AG04450 (cell line): ENCODE measurements at regions not wholly inside any gene's neighbourhood (a gene's known extent, or its start where the extent isn't known, plus 50 kb on each side); places are given as distances from the start of the nearest gene placed in this dataset.

ENCODE experiments used
- CTCF ChIA-PET: fragments of 300-600, 350-600 bp; formaldehyde crosslinking; extraction: SDS; loops from one replicate; lab custom pipeline; 2022; ENCODE audit warnings: antibody characterized with exemption, inconsistent platforms; lab: Charles Lee
- POLR2A ChIA-PET: fragments of 350-600 bp; formaldehyde crosslinking; extraction: SDS; loops from one replicate; lab custom pipeline; 2021; ENCODE audit warnings: antibody characterized with exemption, inconsistent platforms; lab: Yijun Ruan, JAX
- DNase-seq: peaks from one replicate; pipeline ENCODE4 v3.0.0-alpha.2; 2011; ENCODE audit warnings: low read depth, low spot score
- H3K27ac ChIP-seq: one replicate; pipeline ENCODE4 v1.5.1; 2012; ENCODE audit warnings: low read depth, low read length, control low read depth
- H3K27me3 ChIP-seq: one replicate; pipeline ENCODE4 v1.6.0; 2012; ENCODE audit warnings: low read length; ENCODE audit not compliant: control insufficient read depth, insufficient read depth
- H3K4me3 ChIP-seq: 2 replicates; pipeline ENCODE4 v1.5.1; 2011; ENCODE audit warnings: mild to moderate bottlenecking, low read depth, low read length, control low read depth
- H3K9me3 ChIP-seq: 2 replicates; pipeline ENCODE4 v1.5.1; 2012; ENCODE audit warnings: low read length; ENCODE audit not compliant: control insufficient read depth, insufficient read depth
- TF ChIP-seq, protein P1 (sequence below): IDR thresholded peaks from 2 replicates; pipeline ENCODE4 v1.5.1; 2011; ENCODE audit warnings: low read depth, low read length, control low read depth, inconsistent platforms

DNA sequence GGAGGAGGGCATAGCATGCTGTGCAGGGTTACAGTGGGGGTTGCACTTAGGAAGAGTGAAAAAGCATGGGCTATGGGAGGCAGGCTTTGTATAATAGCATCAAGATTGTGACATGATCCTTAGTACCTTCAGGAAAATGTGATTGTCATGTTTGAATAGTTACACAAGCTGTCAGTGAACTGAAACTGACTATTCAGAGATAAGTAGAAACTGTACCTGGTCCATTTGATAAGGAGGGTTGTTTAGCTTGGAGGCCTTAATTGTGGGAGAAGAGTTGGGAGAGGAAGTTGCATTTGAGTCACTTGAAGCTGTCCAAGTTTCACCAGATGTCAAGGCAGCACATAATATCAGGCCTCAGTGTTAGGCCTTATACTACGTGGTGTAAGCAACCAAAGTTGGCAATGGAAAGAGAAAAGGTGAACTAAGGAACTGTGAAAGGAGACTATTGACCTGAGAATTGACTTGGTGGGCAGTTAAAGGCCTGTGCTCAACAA is 85.0 kb downstream of the TEX13C start:
- no peak for DNase-seq
- H3K27me3 ChIP-seq: no peaks in the 10 kb centered on the region
- H3K27ac ChIP-seq: no peak overlapping the region
- ChIA-PET CTCF (no interaction called here), POLR2A (no interaction called here)
- H3K9me3 ChIP-seq: no peaks in the 10 kb centered on the region; the same call in 1 of the 2 replicates
- TF ChIP-seq, protein P1, sequence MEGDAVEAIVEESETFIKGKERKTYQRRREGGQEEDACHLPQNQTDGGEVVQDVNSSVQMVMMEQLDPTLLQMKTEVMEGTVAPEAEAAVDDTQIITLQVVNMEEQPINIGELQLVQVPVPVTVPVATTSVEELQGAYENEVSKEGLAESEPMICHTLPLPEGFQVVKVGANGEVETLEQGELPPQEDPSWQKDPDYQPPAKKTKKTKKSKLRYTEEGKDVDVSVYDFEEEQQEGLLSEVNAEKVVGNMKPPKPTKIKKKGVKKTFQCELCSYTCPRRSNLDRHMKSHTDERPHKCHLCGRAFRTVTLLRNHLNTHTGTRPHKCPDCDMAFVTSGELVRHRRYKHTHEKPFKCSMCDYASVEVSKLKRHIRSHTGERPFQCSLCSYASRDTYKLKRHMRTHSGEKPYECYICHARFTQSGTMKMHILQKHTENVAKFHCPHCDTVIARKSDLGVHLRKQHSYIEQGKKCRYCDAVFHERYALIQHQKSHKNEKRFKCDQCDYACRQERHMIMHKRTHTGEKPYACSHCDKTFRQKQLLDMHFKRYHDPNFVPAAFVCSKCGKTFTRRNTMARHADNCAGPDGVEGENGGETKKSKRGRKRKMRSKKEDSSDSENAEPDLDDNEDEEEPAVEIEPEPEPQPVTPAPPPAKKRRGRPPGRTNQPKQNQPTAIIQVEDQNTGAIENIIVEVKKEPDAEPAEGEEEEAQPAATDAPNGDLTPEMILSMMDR: no peak
- H3K4me3 ChIP-seq: no peak overlapping the region

- Histone ChIP-seq H3K27me3 (no peaks in the 10 kb centered on the region), H3K9me3 (no peaks in the 10 kb centered on the region), H3K27ac (no peak overlapping the region), H3K4me3 (no peak overlapping the region)
- DNase-seq: no peak
- ChIA-PET POLR2A (no interaction called here), CTCF (no interaction called here)
- TF ChIP-seq, protein P1: no peak
Observed at GRCh38 chrX:125405339-125405738, 85.7 kb downstream of the TEX13C start.

DNA sequence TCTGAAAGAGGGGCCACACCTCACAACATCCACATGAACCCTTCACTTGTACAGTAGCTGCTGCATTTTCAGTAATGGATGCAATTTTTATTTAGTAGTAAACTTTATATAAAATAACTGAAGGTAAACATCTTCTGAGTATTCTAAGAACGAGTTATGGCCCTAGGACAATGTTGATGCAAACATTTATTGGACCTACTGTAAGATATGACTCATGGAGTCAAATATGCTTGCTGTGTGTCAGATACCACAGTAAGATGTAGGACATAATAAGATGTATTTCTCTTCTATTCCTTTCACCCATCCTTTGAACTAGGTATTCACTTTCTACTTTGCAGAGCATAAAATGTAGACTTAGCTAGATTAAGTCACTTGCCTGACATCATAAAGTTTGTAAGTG is 87.6 kb downstream of the TEX13C start:
- TF ChIP-seq, protein P1: no peak
- ChIA-PET CTCF (no interaction called here), POLR2A (no interaction called here)
- H3K4me3 ChIP-seq: no peak overlapping the region
- no peak overlapping the region for H3K27ac ChIP-seq
- no peaks in the 10 kb centered on the region for H3K9me3 ChIP-seq
- no peaks in the 10 kb centered on the region for H3K27me3 ChIP-seq
- DNase-seq: no peak

GRCh38 chrX:125420809-125421208 is 101.1 kb downstream of the TEX13C start:
- no peak for DNase-seq
- Histone ChIP-seq H3K4me3 (no peak overlapping the region), H3K27ac (no peak overlapping the region), H3K27me3 (no peaks in the 10 kb centered on the region), H3K9me3 (no peaks in the 10 kb centered on the region)
- CTCF ChIA-PET: no interaction called here
- POLR2A ChIA-PET: no interaction called here
- TF ChIP-seq, protein P1: no peak

GRCh38 chrX:125422986-125423385 is 103.3 kb downstream of the TEX13C start:
- no peak overlapping the region for H3K27ac ChIP-seq
- H3K9me3 ChIP-seq: no peaks in the 10 kb centered on the region
- no peak overlapping the region for H3K4me3 ChIP-seq
- ChIA-PET POLR2A (no interaction called here), CTCF (no interaction called here)
- DNase-seq: no peak
- H3K27me3 ChIP-seq: no peaks in the 10 kb centered on the region
- TF ChIP-seq, protein P1: no peak
